C4-2B (cell line): ENCODE measurements at regions not wholly inside any gene's neighbourhood (a gene's known extent, or its start where the extent isn't known, plus 50 kb on each side); places are given as distances from the start of the nearest gene placed in this dataset.

ENCODE experiments used
- ZFX ChIP-seq: fragments of 450-650 bp; IDR thresholded peaks from 2 replicates; pipeline ENCODE4 v1.6.1; 2017
- TF ChIP-seq, protein P1 (sequence below): fragments of 450-650 bp; conservative IDR thresholded peaks from 2 replicates; pipeline ENCODE4 v1.5.1; 2017; ENCODE audit warnings: mild to moderate bottlenecking

DNA sequence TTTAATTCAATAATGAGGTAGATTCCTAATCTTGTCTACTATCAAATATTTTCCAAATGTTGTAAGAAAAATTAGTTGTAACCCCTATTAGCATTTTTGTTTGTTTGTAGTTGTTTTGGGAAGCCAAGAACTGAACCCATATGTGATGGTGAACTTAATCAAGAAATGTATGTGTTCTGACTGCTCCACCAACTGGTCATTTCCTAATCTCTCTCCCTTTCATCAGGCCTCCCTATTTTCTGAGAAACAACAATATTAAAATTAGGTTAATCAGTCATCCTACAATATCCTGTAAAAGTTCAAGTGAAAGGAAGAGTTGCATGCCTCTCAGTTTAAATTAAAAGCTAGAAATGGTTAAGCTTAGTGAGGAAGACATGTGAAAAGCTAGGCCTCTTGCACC is 504.0 kb downstream of the EPHA4 start:
- TF ChIP-seq, protein P1, sequence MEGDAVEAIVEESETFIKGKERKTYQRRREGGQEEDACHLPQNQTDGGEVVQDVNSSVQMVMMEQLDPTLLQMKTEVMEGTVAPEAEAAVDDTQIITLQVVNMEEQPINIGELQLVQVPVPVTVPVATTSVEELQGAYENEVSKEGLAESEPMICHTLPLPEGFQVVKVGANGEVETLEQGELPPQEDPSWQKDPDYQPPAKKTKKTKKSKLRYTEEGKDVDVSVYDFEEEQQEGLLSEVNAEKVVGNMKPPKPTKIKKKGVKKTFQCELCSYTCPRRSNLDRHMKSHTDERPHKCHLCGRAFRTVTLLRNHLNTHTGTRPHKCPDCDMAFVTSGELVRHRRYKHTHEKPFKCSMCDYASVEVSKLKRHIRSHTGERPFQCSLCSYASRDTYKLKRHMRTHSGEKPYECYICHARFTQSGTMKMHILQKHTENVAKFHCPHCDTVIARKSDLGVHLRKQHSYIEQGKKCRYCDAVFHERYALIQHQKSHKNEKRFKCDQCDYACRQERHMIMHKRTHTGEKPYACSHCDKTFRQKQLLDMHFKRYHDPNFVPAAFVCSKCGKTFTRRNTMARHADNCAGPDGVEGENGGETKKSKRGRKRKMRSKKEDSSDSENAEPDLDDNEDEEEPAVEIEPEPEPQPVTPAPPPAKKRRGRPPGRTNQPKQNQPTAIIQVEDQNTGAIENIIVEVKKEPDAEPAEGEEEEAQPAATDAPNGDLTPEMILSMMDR: no peak
- TF ChIP-seq ZFX: no peak
